ENCODE measurements at regions not wholly inside any gene's neighbourhood (a gene's known extent, or its start where the extent isn't known, plus 50 kb on each side); places are given as distances from the start of the nearest gene placed in this dataset.

DNA sequence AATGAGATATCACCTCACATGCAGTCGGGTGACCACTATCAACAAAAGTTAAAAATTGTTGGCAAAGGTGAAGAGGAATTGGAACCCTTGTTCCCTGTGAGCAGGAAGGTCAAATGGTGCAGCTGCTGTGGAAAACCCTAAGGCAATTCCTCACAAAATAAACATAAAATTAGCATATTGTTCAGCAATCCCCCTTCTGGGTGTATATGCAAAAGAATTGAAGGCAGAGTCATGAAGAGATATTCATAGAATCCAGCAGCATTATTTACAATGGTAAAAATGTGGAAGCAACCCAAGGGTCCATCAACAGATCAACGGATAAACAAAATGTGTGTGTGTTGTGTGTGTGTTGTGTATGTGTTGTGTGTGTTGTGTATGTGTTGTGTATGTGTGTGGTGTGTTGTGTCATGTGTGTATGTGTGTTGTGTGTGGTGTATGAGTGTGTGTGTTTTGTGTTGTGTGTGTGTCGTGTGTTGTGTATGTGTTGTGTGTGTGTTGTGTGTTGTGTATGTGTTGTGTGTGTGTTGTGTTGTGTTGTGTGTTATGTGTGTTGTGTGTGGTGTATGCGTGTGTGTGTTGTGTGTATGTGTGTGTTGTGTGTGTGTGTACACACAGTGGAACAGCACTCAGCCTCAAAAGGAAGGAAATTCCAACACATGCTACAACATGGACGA lies 245.1 kb downstream of the ERMARD start:
- DNase-seq (ENCODE audit: low read depth, low spot score): no peak
- H3K27ac ChIP-seq: no peak overlapping the region

DNA sequence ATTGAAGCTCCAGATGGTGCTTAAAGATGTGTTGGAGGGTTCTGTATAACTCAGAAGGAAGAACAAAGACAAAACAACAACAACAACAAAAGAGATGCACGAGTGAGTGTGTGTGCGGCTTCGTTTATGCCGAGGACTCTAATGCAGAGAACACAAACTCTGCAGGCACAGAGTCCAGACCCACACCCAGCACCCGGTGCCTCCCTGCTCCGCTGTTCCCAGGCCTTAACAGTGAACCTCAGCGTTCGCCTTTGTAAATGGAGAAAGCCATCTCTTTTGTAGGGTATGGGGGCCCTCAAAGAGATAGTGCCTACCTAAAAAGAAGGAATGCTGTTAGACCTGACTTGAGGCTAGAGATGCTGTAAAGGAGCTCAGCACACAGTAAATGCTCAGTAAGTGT lies 243.3 kb downstream of the ERMARD start:
- H3K27ac ChIP-seq: no peak overlapping the region
- no peak for DNase-seq (ENCODE audit: low read depth, low spot score)

DNA sequence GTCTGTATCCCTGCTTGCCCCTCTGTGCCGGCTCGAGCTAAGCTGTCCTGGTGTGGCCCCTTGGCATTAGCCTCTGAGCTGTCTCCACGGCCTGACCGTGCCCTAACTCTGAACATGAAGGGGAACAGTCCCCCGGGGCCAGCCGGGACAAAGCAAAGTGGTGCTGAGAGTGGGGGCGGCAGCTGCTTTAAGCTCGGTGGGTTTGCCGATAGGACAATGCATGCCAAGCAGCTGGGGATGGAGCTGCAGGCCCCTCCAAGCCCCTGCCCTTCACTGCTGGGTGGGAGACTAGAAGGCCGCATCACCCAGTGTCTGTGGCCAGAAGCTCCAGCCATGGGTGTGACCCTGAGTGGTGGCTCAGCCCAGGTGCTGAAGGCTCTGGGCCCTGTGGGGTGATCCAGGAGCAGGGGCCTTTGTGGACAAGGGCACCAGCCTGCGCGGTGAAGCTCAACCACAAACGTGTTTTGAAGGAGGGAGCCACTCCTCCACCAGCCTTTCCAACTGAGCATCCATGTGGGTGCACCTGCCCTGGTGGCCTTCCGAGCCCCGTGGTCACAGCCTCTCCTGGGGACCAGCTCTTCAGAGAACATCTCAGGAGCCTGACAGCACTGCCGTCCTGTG lies 242.5 kb downstream of the ERMARD start:
- no peak overlapping the region for H3K27ac ChIP-seq
- no peak for DNase-seq (ENCODE audit: low read depth, low spot score)

DNA sequence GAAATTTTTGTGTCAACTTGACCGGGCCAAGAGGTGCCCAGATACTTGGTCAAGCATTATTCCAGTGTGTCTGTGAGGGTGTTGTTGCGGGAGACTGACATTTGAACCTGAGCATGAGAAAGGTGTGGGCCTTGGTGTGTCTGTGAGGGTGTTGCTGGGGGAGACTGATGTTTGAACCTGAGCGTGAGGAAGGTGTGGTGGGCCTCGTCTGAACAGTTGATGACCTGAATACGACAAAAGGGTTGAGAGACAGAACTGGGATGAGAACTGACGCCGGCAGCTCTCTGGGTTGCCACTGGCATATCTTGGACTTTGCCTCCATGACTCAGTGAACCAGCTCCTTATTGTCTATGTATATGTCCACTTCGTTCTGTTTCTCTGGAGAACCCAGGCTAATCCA lies 240.5 kb downstream of the ERMARD start:
- DNase-seq (ENCODE audit: low read depth, low spot score): no peak
- H3K27ac ChIP-seq: no peak overlapping the region

DNA sequence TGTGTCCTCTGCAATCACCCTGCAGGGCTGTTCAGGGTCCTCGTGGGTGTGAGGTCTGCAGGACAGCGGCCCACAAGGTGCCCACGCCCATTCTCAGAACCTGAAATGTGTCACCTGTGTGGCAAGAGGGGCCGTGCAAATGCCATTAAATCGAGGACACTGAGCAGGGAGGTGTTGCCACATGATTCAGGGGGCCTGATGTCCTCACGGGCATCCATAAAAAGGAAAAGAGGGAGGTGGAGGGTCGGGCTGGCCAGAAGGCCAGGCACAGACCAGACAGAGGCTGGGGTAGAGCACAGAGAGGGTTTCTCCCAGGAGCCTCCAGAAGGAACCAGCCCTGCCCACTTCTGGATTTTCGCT lies 239.6 kb downstream of the ERMARD start:
- no peak overlapping the region for H3K27ac ChIP-seq
- no peak for DNase-seq (ENCODE audit: low read depth, low spot score)

DNA sequence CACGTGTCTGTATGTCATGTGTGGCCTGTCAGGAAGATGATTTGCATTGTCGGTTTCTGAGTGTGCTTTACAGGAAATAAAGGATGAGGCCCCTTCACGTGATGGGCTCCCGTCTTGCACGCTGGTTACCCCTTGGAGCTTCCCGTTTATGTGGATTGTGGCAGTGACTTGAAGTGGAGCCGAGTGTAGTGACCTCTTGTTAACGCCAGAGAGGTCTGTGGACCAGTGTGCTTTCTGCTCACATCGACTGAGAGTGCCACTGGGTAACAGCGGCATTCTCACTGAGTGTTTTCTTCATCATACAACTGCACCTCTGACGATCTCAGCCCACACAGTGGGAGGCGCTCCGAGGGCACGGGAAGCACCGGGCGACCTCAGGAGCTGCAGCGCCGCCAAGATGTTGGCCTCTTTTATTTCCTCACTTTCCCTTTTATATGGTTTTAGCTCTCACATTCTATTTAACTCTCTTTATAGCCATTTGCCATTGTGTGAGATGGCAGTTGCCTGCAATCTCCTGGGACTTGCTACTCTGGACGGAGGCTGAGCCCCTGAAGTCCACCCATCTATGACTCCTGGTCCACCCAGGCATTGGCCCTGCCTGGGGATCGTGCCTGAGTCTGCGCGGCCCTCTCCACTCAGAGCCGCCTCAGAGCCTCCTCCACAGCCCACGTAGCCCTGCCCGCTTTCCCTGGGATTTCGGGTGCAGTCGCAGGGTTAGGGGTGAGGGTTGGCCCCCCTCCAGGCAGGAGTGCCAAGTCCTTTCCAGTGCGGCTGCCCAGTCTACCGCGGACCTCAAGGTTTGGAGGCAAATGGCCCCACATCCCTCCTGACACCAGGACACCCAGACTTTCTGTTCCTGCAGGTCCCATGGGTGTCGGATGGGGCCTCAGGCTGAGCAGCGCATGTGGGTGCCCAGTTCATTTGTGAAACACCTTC lies 238.9 kb downstream of the ERMARD start:
- H3K27ac ChIP-seq: no peak overlapping the region
- no peak for DNase-seq (ENCODE audit: low read depth, low spot score)

DNA sequence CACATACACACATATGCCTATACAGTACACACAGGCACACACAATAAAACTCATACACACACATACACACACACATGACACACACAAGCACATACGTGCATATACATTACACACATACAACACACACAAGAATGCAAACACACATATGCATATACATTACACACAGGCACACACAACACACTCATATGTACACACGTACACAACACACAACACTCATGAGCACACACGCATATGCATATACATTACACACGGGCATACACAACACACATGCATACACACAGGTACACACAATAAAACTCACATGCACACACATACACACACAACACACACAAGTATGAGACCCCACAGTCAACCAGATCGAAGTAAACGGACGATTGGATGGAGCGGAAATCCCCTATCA lies 238.2 kb downstream of the ERMARD start:
- H3K27ac ChIP-seq: no peak overlapping the region
- DNase-seq (ENCODE audit: low read depth, low spot score): no peak

DNA sequence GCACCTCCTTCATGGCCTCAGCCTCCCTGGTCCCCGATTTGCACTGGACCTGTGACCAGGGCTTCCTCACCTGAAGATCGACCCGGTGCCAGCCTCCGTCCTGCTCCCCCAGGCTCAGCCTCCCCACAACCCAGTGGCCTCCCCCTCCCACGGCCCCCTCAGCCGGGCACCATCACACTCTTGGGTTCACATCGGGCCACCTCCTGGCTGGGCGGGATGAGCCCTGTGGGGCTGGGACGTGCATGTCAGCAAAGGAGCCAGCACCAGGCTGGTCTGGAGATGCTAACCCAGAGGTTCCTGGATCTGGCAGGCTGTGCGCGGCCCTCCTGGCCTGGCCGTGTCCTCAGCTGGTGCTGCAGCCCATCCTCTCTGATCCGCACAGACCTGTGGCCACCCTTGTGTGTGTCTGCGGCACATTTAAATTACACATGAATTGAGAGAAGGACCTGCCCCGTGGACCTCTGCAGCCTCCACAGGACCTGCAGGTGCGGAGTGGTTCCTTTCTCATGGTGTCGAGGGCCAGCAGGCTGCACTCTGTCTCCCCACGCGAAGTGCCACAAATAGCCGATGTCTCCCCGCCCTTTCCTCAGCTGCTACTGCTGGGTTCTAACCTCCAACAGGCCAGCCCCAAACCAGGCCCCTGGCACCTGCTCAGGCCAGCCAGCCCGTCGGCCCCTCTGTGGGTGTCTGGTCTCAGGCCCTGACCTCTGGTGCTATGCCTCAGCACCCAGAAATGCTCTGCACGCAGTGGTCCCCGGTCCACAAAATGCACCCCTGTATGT lies 237.5 kb downstream of the ERMARD start:
- DNase-seq (ENCODE audit: low read depth, low spot score): no peak
- no peak overlapping the region for H3K27ac ChIP-seq

DNA sequence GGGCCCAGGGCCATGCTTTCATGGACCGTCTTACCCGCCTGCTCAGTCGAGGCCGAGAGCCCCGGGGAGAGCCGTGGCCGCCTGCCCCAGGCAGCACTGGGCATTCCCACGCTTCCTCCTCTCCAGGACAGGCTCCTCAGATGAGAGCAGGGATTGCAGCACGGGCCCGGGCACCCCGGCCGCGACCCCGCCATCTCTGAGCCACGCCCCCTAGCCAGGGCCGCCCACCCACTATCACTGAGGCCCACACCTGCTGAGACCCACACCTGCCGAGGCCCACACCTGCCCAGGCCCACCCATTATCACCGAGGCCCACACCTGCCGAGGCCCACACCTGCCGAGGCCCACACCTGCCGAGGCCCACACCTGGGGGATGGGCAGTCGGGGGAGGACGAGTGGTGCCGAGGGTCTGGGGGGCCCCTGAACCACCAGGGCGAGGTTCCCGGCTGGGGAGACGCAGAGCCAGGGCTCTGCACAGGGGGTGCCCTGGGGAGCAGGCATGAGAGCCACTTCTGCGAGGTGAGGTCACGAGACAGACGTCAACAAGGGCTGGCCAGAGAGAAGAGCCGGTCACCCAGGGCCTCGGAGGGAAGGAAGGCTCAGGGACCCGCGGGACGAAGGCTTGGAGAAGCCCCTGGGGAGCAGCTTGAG lies 235.6 kb downstream of the ERMARD start:
- no peak for DNase-seq (ENCODE audit: low read depth, low spot score)
- no peak overlapping the region for H3K27ac ChIP-seq

DNA sequence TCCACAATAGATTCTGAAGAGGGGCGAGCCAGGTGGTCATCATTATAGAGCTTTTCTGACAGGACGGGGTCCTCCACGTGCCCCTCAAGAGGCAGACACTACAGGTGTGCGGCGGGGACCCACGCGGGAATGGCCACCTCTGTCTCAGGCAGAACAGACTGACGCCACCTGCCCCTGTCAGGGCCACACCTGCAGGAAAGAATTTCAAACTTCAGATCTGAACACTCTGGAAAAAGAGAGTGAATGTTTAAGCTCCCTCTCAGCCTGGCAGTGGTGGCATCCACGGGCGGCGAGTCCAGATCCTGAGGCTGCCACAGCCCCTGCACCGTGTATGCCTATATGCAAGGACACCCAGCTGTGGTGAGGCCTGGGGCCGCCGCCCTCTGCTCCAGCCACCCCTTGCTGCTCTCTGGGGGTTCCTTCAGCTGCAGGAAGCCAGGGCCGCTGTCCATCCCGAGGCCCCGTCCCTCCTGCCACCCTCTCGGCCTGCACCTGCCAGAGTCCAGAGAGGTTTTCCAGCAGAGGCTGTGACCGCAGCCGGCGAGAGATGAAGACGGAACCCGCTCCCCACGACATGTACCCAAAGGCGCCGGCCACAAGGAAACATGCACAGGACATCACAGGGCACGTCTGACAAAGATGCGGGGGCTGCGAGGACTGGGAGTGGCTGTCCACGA lies 234.9 kb downstream of the ERMARD start:
- no peak overlapping the region for H3K27ac ChIP-seq
- DNase-seq (ENCODE audit: low read depth, low spot score): no peak

DNA sequence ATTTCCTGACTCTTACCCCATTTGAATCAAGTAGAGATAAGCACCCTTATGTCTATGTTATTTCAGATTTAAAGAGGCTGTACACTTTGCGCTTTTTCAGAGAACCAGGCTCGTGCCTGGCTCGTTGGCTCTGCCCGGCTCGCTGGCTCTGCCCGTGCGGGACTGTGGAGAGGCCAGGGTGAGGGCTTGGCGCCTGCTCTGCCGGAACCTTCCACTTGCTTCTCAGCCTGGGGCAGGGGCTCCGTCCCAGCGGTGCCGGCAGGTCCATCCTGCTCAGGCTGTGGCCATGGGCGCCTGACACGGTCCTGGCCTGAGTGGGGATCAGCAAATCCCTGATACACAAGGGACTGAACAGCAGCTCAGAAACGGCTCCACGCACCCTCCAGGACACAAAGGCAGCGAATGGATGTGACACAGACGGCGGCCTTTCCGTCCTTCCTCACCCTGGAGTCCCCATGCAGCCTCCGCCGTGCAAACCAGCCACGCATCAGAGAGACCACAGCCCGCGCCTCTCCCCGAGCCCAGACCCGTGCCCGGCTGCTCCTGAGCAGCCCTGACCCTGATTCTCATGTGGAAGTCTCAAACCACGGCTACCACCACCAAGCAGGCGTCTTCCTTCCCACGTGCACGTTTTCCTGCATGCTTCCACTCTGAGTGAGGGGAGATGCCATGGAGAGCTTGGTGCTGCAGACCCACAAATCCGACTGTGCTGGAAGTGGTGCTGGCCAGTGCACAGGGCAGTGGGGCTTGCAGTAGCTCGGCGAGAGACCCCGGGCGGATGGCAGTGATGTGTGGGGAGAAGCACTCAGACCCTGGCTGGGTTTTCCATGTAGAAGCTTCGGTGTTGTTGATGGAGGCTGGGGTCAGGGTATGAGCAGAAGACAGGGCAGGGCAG lies 233.9 kb downstream of the ERMARD start:
- no peak overlapping the region for H3K27ac ChIP-seq
- no peak for DNase-seq (ENCODE audit: low read depth, low spot score)

DNA sequence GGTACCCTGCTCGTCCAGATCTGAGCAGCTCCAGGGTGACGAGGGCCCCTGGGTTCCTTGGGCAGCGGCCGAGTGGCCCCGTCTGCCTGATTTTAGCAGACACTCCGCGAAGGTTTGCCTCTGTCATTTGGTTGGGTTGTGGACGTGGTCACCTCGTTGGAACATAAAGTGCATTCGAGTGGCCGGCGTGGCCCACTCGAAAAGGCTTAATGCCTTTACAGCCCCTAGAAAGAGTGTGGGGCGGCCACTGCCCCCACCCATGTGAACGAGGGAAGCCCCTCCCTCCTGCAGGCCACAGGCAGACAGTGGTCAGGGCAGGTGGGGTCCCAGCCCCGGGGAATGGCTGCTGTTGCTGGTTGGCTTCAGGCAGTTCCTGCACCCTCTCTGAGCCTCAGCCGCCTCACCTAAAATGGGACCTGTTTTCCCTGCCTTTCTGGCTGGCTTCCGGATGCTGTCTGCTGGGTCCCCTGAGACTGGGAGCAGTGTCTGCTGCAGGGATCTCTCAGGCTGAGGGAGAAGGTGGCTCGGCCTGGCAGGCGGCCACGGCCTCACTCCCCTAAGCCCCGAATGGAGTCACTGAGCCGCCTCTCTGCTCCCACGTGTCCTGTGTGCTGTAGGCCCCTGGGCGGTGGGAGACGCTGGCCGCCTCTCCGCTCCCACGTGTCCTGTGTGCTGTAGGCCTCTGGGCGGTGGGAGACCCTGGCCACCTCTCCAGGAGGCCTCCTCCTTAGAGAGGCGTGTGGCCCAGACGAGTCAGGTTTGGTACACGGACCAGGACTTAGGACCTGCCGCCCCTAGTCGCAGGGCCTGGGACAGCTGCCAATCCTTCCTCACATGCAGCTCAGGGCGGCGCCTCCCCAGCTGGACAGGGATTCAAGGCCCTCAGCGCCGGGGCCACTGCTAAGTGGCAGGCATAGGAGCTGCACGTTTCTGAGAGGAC lies 233.0 kb downstream of the ERMARD start:
- no peak for DNase-seq (ENCODE audit: low read depth, low spot score)
- no peak overlapping the region for H3K27ac ChIP-seq

DNA sequence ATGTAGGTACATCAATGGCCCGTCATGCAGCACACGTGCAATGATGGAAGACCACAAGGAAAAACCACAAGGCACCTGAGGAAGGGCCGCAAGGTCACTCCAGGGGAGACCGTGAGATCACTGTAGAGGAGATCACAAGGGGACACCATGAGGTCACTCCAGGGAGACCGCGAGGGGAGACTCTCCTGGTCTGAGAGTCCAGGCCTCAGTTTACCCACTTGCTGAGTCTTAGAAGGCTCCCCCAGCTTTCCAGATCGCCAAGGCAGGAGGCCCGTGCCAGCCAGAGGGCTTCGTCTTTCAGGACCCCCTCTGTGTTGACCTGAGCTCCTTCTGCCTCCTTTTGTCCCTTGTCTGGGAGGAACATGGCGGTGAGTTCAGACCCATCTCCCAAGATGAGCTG lies 232.2 kb downstream of the ERMARD start:
- no peak for DNase-seq (ENCODE audit: low read depth, low spot score)
- H3K27ac ChIP-seq: no peak overlapping the region

DNA sequence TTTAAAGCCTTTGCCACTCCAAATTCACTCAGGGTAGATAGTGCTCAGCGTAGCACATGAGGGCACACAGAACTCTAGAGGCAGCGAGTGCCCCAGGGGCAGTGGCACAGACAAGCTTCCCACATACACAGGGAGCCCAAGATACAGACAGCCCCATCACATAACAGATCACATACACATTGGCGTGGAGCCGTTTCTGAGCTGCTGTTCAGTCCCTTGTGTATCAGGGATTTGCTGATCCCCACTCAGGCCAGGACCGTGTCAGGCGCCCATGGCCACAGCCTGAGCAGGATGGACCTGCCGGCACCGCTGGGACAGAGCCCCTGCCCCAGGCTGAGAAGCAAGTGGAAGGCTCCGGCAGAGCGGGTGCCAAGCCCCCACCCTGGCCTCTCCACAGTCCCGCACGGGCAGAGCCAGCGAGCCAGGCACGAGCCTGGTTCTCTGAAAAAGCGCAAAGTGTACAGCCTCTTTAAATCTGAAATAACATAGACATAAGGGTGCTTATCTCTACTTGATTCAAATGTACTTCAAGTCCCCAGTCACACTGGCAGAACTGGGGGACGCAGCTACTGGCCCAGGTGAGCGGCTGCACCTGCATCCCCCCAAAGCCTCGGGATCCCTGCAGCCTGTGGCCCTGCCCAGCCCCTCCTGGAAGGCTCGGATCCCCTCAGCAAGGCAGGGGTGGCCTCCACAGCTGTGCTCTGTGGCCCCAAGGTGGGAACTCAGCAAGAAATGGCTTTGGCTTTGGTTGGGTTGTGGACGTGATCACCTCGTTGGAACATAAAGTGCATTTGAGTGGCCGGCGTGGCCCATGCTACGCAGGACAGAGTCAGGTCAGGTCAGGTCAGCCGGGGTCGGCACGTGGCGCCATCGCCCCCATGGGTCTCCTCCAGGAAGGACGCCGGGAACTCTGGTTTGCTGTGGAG lies 231.3 kb downstream of the ERMARD start:
- H3K27ac ChIP-seq: no peak overlapping the region
- DNase-seq (ENCODE audit: low read depth, low spot score): no peak

DNA sequence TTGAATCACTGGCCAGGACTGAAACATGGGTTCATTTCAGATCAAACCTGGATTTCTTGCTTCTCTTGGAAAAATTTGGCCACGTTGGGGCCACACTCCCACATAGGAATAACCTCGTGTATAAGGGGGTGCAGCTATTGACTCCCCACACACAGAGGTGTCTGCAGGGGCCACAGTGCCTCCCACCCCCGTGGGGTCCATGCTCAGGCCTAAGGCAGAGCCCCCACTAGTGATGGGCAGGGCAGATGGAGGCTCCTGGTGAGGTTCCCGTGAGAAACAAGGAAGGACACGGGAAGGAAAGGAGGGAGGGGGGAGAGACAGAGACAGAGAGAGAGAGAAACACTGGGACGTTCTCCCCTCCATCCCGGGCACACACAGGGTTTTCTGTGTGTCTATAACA lies 230.5 kb downstream of the ERMARD start:
- no peak overlapping the region for H3K27ac ChIP-seq
- DNase-seq (ENCODE audit: low read depth, low spot score): no peak

DNA sequence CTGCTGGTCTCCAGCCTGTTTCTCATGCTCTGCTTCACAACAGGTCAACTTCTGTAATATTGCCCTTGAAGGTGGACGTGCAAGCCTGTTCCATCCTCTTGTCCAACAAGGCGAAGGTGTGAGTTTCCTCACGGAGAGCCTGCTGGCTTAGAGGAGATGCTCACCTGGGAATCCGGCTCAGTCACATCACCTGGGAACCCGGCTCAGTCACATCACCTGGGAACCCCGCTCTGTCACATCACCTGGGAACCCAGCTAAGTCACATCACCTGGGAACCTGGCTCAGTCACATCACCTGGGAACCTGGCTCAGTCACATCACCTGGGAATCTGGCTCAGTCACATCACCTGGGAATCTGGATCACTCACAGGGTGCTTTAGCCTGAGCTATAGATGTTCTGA lies 230.1 kb downstream of the ERMARD start:
- no peak overlapping the region for H3K27ac ChIP-seq
- DNase-seq (ENCODE audit: low read depth, low spot score): no peak
